GM10266 (cell line): ENCODE measurements at regions not wholly inside any gene's neighbourhood (a gene's known extent, or its start where the extent isn't known, plus 50 kb on each side); places are given as distances from the start of the nearest gene placed in this dataset.

ENCODE experiments used
- DNase-seq: peaks from one replicate; pipeline ENCODE4 v3.0.0; 2012; ENCODE audit errors: extremely low spot score
- CTCF ChIP-seq: IDR thresholded peaks from 2 replicates; pipeline ENCODE4 v1.5.1; 2012; ENCODE audit warnings: mild to moderate bottlenecking, low read depth; ENCODE audit not compliant: control insufficient read depth, insufficient read depth; ENCODE audit errors: missing control alignments

- DNase-seq: no peak
- no peak for TF ChIP-seq CTCF
Measured at GRCh38 chr4:3829211-3829955, 63.2 kb downstream of the ADRA2C start.

- no peak for TF ChIP-seq CTCF
Measured at GRCh38 chr4:3829956-3830773, 64.0 kb downstream of the ADRA2C start.

GRCh38 chr4:3830774-3831528, 64.8 kb downstream of the ADRA2C start:
- TF ChIP-seq CTCF: no peak
- no peak for DNase-seq

More at GRCh38 chr4:3829956-3830773, 64.0 kb downstream of the ADRA2C start:
- no peak for DNase-seq

- no peak for DNase-seq
- TF ChIP-seq CTCF: no peak
Measured at GRCh38 chr4:3831529-3832150, 65.5 kb downstream of the ADRA2C start.

- no peak for TF ChIP-seq CTCF
Measured at GRCh38 chr4:3832536-3833220, 66.5 kb downstream of the ADRA2C start.

GRCh38 chr4:3833326-3833989, 67.3 kb downstream of the ADRA2C start:
- no peak for DNase-seq
- no peak for TF ChIP-seq CTCF

More at GRCh38 chr4:3832536-3833220, 66.5 kb downstream of the ADRA2C start:
- DNase-seq: no peak
